GM18505 (cell line): ENCODE measurements at regions not wholly inside any gene's neighbourhood (a gene's known extent, or its start where the extent isn't known, plus 50 kb on each side); places are given as distances from the start of the nearest gene placed in this dataset.

Source experiments
- ATAC-seq: cut with Tn5 transposase; IDR thresholded peaks from one replicate; pipeline ENCODE4 v1.9.1; 2021; ENCODE audit not compliant: unreplicated experiment
- POLR2A ChIP-seq: IDR thresholded peaks from 4 replicates; pipeline ENCODE4 v1.6.1; 2011; ENCODE audit warnings: borderline replicate concordance; ENCODE audit not compliant: insufficient read depth, insufficient read length; ENCODE audit errors: extremely low read depth

DNA sequence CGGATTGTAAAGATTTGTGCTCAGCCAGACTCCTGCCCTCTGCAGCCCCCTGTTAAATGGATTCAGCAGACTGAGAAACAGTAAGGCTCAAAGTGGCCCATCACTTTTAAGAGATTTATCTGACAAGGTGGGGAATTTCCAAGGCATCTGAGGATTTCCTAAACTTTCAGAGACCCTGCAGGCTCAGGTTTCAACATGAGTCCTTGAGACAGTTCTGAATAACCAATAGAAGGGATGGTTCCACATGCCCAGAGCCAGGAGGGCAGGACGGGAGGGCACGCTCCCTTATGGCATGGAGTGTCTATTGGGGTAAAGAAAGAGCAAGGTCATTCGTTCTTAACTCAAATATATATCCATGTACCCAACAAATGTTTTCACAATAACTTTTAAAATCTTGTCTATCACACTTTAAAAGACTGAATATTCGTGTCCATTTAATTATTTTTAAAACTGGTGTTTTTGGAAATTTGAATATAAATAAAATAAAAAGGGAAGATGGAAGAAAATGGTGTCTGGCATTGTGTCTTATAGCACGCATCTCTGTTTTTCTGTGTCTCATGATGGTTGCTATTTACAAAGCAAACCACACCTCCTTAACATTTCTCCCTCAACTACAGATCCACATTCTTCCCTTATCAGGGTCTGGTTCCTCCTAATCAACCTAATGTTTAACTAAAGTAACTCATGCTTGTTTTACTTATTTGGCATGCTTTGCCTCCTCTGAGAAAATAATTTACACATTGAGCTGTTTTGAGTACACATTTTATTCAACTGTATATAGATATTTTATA, 56.0 kb upstream of the DSG1 start:
- no peak for TF ChIP-seq POLR2A

DNA sequence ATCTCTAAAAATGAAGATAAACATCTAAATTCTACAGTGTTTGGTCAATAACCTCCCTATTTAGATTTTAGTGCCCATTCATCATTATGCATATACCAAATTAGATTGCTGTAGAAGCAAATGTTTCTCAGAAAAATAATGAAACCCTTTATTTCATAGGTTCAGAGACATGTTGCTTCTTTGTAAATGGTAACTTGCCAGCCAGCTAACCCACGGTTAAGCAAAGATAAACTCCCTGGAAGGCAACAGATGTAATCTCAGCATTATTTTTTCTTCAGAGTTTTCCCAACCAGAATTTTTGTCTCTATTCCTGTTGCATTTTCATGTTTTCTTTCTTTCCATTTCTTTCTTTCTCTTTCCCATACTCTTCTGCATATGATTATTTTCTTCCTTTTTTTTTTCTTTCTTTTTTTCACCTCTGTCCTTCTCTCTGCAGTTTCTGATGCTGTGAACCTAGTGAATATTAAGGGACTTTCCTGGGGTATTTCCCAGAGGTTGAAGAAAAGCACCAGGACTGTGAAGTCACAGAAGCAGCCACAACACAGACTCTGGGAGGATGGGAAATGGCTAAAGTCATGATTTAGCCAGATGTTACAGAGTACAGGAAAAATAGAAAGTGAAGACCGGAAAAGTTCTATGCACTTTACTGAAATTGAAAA, 50.0 kb upstream of the DSG1 start:
- no peak for TF ChIP-seq POLR2A
- peak; percentile 83 for ATAC-seq

More for the DNA sequence above, 56.0 kb upstream of the DSG1 start:
- ATAC-seq: no peak
